WTC11 (cell line): ENCODE measurements at regions not wholly inside any gene's neighbourhood (a gene's known extent, or its start where the extent isn't known, plus 50 kb on each side); places are given as distances from the start of the nearest gene placed in this dataset.

Source experiments
- CTCF ChIP-seq: fragments of 200-600 bp; IDR thresholded peaks from 2 replicates; pipeline ENCODE4 v1.8.0; 2022; ENCODE audit warnings: antibody characterized with exemption
- RELA ChIP-seq: sonication (generic); formaldehyde crosslinking; IDR thresholded peaks from 2 replicates; pipeline ENCODE4 v1.8.1; 2022; ENCODE audit warnings: missing genetic modification reagents, mild to moderate bottlenecking, borderline replicate concordance
- USF1 ChIP-seq: sonication (generic); formaldehyde crosslinking; IDR thresholded peaks from 2 replicates; pipeline ENCODE4 v1.8.0; 2022; ENCODE audit warnings: mild to moderate bottlenecking, missing genetic modification reagents
- ZBTB43 ChIP-seq: sonication (generic); formaldehyde crosslinking; IDR thresholded peaks from 2 replicates; pipeline ENCODE4 v1.8.1; 2023; ENCODE audit warnings: mild to moderate bottlenecking, missing genetic modification reagents

DNA sequence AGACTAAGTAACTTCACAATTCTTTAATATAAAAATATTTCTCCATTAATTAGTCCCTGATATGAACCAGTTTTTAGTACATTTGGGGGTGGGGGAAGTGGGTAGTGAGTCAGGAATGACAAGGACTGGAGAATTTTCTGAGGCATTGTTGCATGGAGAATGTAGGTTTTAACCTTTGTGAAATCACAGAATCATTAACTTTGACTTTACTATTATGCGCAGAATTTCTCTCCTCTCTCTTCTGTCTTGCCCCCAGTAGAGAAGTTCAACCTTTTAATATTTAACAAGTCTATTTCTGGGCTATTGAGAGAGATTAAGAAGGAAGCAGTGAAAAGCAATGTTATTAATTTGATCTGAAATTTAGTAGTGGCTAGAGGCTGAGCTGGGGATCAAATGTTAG is 597.0 kb downstream of the PCDH18 start:
- TF ChIP-seq CTCF (no peak), RELA (no peak), USF1 (no peak), ZBTB43 (CRISPR knock-in tag) (no peak)
